ENCODE measurements at regions not wholly inside any gene's neighbourhood (a gene's known extent, or its start where the extent isn't known, plus 50 kb on each side); places are given as distances from the start of the nearest gene placed in this dataset.

- TF ChIP-seq CTCF (IDR thresholded peaks at IDR 0.05) (no peak), POLR2A (IDR thresholded peaks at IDR 0.05) (no peak)
Measured at GRCh38 chrX:13452283-13452682, 117.1 kb upstream of the EGFL6 start.

All from lower leg skin (tissue), 3 donors.